Ascending aorta (tissue), 2 donors: ENCODE measurements at regions not wholly inside any gene's neighbourhood (a gene's known extent, or its start where the extent isn't known, plus 50 kb on each side); places are given as distances from the start of the nearest gene placed in this dataset.

Experiments
- DNase-seq, 2 donors: peaks; one replicate each; pipeline ENCODE4 v3.0.0-alpha.2; 2019; ENCODE audit warnings: low spot score in 2 of 2
- H3K27ac ChIP-seq, 2 donors: fragments of 200-600 bp; sonication (generic); one replicate each; pipeline ENCODE4 v1.5.1; 2016 to 2017; ENCODE audit warnings: mild to moderate bottlenecking in 1 of 2
- H3K27me3 ChIP-seq: fragments of 200-600 bp; sonication (generic); one replicate; pipeline ENCODE4 v1.5.1; 2017
- H3K36me3 ChIP-seq, 2 donors: fragments of 200-600 bp; sonication (generic); one replicate each; pipeline ENCODE4 v1.5.1; 2016
- H3K4me1 ChIP-seq, 2 donors: fragments of 200-600 bp; sonication (generic); one replicate each; pipeline ENCODE4 v1.5.1; 2016 to 2017; ENCODE audit warnings: mild to moderate bottlenecking in 1 of 2
- H3K4me3 ChIP-seq, 2 donors: fragments of 200-600 bp; sonication (generic); one replicate each; pipeline ENCODE4 v1.5.1; 2016 to 2017; ENCODE audit warnings: mild to moderate bottlenecking in 1 of 2
- H3K9me3 ChIP-seq, 2 donors: fragments of 200-600 bp; sonication (generic); one replicate each; pipeline ENCODE4 v1.5.1; 2016
- CTCF ChIP-seq, 3 experiments: fragments of 200-600 bp in 2 of 3; fragments of 450-650 bp in 1 of 3; sonication (generic) in 2 of 3; IDR thresholded peaks; one replicate each; pipeline ENCODE4 v1.5.1; 2016 to 2019; ENCODE audit warnings: antibody characterized with exemption in 3 of 3, mild to moderate bottlenecking in 1 of 3, moderate library complexity in 1 of 3
- intact Hi-C: fragments of 100-400 bp; cut with DNase I; formaldehyde crosslinking; loops from one replicate; pipeline ENCODE4 v1.15.1; 2023

DNA sequence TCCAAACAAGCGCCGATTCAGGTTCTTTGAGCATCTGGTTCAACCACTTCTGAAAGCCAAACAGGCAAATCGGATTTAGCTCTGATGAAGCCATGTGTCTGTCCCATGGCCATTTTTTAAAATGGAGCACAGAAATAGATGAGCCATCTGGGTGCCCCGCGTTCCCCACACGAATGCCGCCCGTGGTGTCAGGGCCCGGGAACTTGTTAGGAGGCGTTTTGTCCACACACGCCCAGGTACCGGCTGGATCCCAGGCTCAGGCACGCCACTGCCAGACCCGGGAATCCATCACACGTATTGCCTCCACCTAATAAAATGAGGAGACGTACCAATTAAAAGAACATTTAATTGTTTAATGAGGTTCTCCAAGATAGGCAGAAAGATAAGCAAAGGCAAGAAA, 374.4 kb upstream of the SALL3 start:
- Histone ChIP-seq H3K4me3 (no peak overlapping the region), H3K27ac (no peak overlapping the region), H3K4me1 (no peaks in the 10 kb centered on the region), H3K36me3 (no peaks in the 10 kb centered on the region), H3K27me3 (no peaks in the 10 kb centered on the region), H3K9me3 (no peaks in the 10 kb centered on the region)
- no peak for DNase-seq
- TF ChIP-seq CTCF (IDR thresholded peaks at IDR 0.05): no peak
- intact Hi-C loops: no loop called here

GRCh38 chr18:78607221-78607620, 372.4 kb upstream of the SALL3 start:
- Histone ChIP-seq H3K4me1 (no peaks in the 10 kb centered on the region), H3K4me3 (no peak overlapping the region), H3K9me3 (no peaks in the 10 kb centered on the region), H3K27me3 (no peaks in the 10 kb centered on the region), H3K36me3 (no peaks in the 10 kb centered on the region), H3K27ac (no peak overlapping the region)
- no peak for TF ChIP-seq CTCF (IDR thresholded peaks at IDR 0.05)
- no peak for DNase-seq
- intact Hi-C loops: no loop called here

DNA sequence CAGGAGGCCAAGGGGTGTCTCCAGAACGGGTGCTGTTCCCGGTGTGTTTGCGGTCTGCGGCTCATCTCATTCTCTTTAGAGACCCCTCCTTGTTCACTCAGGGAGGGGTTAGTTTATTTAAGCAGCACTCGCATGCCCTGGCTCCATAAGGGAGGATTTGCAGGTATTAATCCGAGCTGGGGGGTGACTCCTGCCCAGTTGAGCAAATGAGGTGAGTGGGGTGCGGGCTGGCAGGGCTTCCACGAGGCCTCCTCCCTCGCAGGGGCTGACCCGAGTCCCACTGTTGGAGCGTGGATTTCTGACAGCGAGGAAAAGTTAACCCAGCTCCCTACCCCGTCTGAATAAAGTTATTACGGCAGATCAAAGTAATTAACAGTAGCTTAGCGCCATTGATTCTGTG, 371.8 kb upstream of the SALL3 start:
- H3K9me3 ChIP-seq: no peaks in the 10 kb centered on the region
- no peaks in the 10 kb centered on the region for H3K4me1 ChIP-seq
- H3K4me3 ChIP-seq: no peak overlapping the region
- H3K27me3 ChIP-seq: no peaks in the 10 kb centered on the region
- TF ChIP-seq CTCF (IDR thresholded peaks at IDR 0.05): no peak
- intact Hi-C loops: no loop called here
- no peaks in the 10 kb centered on the region for H3K36me3 ChIP-seq
- no peak for DNase-seq
- no peak overlapping the region for H3K27ac ChIP-seq

GRCh38 chr18:78610179-78610578, 369.4 kb upstream of the SALL3 start:
- intact Hi-C loops: no loop called here
- Histone ChIP-seq H3K27me3 (no peaks in the 10 kb centered on the region), H3K4me3 (no peak overlapping the region), H3K4me1 (no peaks in the 10 kb centered on the region), H3K9me3 (no peaks in the 10 kb centered on the region), H3K27ac (no peak overlapping the region), H3K36me3 (no peaks in the 10 kb centered on the region)
- DNase-seq: no peak
- TF ChIP-seq CTCF (IDR thresholded peaks at IDR 0.05): no peak

DNA sequence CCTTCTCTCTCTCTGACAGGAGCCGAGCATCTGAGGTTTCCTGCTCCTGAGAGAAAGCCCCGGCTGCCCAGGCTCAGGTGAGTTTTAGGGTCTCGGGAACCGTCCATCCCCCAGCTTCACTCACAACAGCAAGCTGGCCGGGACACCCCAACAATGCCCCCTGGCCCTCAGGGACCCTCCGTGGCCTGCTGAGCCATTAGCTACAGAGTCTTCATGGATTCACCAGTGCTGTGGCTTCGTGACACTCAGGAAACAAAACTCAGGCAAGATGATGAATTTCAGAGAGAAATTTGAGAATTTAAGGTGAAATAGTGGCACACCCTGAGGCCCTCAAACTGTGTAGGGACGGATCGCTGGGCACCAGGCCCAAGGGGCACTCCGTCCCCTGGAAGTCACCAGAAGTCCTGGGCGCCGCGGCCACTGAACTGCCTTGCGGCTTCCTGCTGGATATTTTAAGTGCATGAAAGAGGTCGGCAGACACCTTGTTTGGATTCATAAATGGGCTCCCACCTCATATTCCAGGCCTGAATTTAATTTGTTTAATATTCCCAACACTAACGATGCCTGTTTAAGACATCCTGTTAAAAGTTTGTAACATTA, 368.3 kb upstream of the SALL3 start:
- intact Hi-C loops: no loop called here
- no peak for DNase-seq
- H3K4me3 ChIP-seq: no peak overlapping the region
- H3K4me1 ChIP-seq: no peaks in the 10 kb centered on the region
- no peaks in the 10 kb centered on the region for H3K36me3 ChIP-seq
- no peaks in the 10 kb centered on the region for H3K27me3 ChIP-seq
- TF ChIP-seq CTCF (IDR thresholded peaks at IDR 0.05): no peak
- peaks cover 0 to 1% of the 10 kb centered on the region in 2 donors for H3K9me3 ChIP-seq
- H3K27ac ChIP-seq: no peak overlapping the region

DNA sequence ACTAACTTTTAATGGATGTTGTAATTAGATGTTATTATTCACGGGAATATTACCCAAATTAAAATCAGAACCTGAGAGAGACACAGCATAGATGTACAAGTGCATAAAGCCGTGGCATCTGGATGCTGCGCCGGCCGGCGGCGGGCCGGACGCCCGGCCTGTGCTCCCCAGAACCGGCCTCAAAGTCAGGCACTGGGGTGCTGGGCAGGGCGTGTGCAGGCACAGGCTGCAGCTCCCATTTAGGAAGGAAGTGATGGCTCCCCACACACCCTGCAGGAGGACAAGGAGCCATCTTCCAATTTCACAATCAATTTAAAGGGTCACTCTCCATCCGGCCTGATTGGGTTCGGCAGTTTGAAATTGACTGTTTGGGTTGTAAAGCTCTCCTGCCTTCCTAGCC, 367.7 kb upstream of the SALL3 start:
- no peak for DNase-seq
- Histone ChIP-seq H3K27me3 (no peaks in the 10 kb centered on the region), H3K4me3 (no peak overlapping the region), H3K36me3 (no peaks in the 10 kb centered on the region), H3K4me1 (no peaks in the 10 kb centered on the region), H3K9me3 (peaks cover 0 to 7% of the 10 kb centered on the region in 2 donors), H3K27ac (no peak overlapping the region)
- intact Hi-C loops: no loop called here
- no peak for TF ChIP-seq CTCF (IDR thresholded peaks at IDR 0.05)
